Esophagus squamous epithelium (tissue), 5 donors: ENCODE measurements at regions not wholly inside any gene's neighbourhood (a gene's known extent, or its start where the extent isn't known, plus 50 kb on each side); places are given as distances from the start of the nearest gene placed in this dataset.

Source experiments
- DNase-seq: peaks from one replicate; lab custom pipeline; 2025; lab: John Stamatoyannopoulos, UW
- H3K27ac ChIP-seq, 4 donors: fragments of 200-600 bp; sonication (generic); one replicate each; pipeline ENCODE4 v1.5.1; 2016 to 2019; ENCODE audit warnings: mild to moderate bottlenecking in 1 of 4
- H3K27me3 ChIP-seq, 4 donors: fragments of 200-600 bp; sonication (generic); 1 replicate in 3 of 4; 2 replicates in 1 of 4; pipeline versions ENCODE4 v1.5.1 to v1.6.0; 2017 to 2021; ENCODE audit warnings: antibody characterized with exemption in 1 of 4
- H3K36me3 ChIP-seq, 3 donors: fragments of 200-600 bp; sonication (generic); one replicate each; pipeline ENCODE4 v1.5.1; 2016 to 2019
- H3K4me1 ChIP-seq, 3 donors: fragments of 200-600 bp; sonication (generic); one replicate each; pipeline ENCODE4 v1.5.1; 2017 to 2019
- H3K4me3 ChIP-seq, 4 donors: fragments of 200-600 bp; sonication (generic); 1 replicate in 3 of 4; 2 replicates in 1 of 4; pipeline ENCODE4 v1.5.1; 2016 to 2019; ENCODE audit warnings: mild to moderate bottlenecking in 2 of 4, moderate library complexity in 1 of 4
- H3K9me3 ChIP-seq, 3 donors: fragments of 200-600 bp; sonication (generic); one replicate each; pipeline ENCODE4 v1.5.1; 2016 to 2019
- CTCF ChIP-seq, 6 experiments: fragments of 450-650 bp in 4 of 6; fragments of 200-600 bp in 2 of 6; sonication (generic) in 2 of 6; IDR thresholded peaks; one replicate each; pipeline ENCODE4 v1.5.1; 2016 to 2019; ENCODE audit warnings: antibody characterized with exemption in 6 of 6, mild to moderate bottlenecking in 4 of 6, moderate library complexity in 4 of 6
- POLR2A ChIP-seq, 4 donors: fragments of 450-650 bp; IDR thresholded peaks; one replicate each; pipeline ENCODE4 v1.6.1; 2017; ENCODE audit warnings: antibody characterized with exemption in 4 of 4, mild to moderate bottlenecking in 4 of 4, moderate library complexity in 3 of 4
- WGBS, 2 donors: methylation state at CpG; one replicate each; pipeline ENCODE4 v1.1.5; 2018; 5-methylcytosine and 5-hydroxymethylcytosine counted together
- intact Hi-C: fragments of 100-400 bp; cut with DNase I; formaldehyde crosslinking; loops from one replicate; pipeline ENCODE4 v1.15.0; 2022
- donor health status: DM: yes; HTN: yes; CAD: no.

- no peak overlapping the region for H3K27ac ChIP-seq
- TF ChIP-seq POLR2A (IDR thresholded peaks at IDR 0.05) = no peak
- no peak for TF ChIP-seq CTCF (IDR thresholded peaks at IDR 0.05)
- no peaks in the 10 kb centered on the region for H3K27me3 ChIP-seq
- 35 to 57% methylated on average over 3 to 4 of the region's 4 CpGs for WGBS, 2 donors
- intact Hi-C loops = no loop called here
- no peak overlapping the region for H3K4me3 ChIP-seq
- H3K9me3 ChIP-seq = no peaks in the 10 kb centered on the region
- H3K36me3 ChIP-seq = no peaks in the 10 kb centered on the region
- H3K4me1 ChIP-seq = no peaks in the 10 kb centered on the region
- no peak for DNase-seq
These were observed 855.8 kb downstream of the FSCB start for GRCh38 chr14:43651185-43651787.

GRCh38 chr14:43649508-43649907, 857.6 kb downstream of the FSCB start:
- intact Hi-C loops = no loop called here
- TF ChIP-seq CTCF (IDR thresholded peaks at IDR 0.05) (no peak), POLR2A (IDR thresholded peaks at IDR 0.05) (no peak)
- H3K4me3 ChIP-seq = no peak overlapping the region
- H3K4me1 ChIP-seq = no peaks in the 10 kb centered on the region
- H3K27me3 ChIP-seq = no peaks in the 10 kb centered on the region
- H3K9me3 ChIP-seq = no peaks in the 10 kb centered on the region
- no peaks in the 10 kb centered on the region for H3K36me3 ChIP-seq
- DNase-seq = no peak
- H3K27ac ChIP-seq = no peak overlapping the region

- H3K9me3 ChIP-seq = no peaks in the 10 kb centered on the region
- TF ChIP-seq POLR2A (IDR thresholded peaks at IDR 0.05) (no peak), CTCF (IDR thresholded peaks at IDR 0.05) (no peak)
- WGBS, 2 donors = 81 to 89% methylated on average over 4 of the region's 4 CpGs
- H3K4me3 ChIP-seq = no peak overlapping the region
- no peaks in the 10 kb centered on the region for H3K27me3 ChIP-seq
- DNase-seq = no peak
- intact Hi-C loops = no loop called here
- H3K4me1 ChIP-seq = no peaks in the 10 kb centered on the region
- no peaks in the 10 kb centered on the region for H3K36me3 ChIP-seq
- no peak overlapping the region for H3K27ac ChIP-seq
These were observed 859.8 kb downstream of the FSCB start for GRCh38 chr14:43647302-43647701.

- 86 to 100% methylated on average over 1 to 2 of the region's 2 CpGs for WGBS, 2 donors
- no peak for DNase-seq
- intact Hi-C loops = no loop called here
- Histone ChIP-seq H3K9me3 (no peaks in the 10 kb centered on the region), H3K27me3 (no peaks in the 10 kb centered on the region), H3K4me1 (no peaks in the 10 kb centered on the region), H3K4me3 (no peak overlapping the region), H3K27ac (no peak overlapping the region), H3K36me3 (no peaks in the 10 kb centered on the region)
- TF ChIP-seq POLR2A (IDR thresholded peaks at IDR 0.05) = no peak
- no peak for TF ChIP-seq CTCF (IDR thresholded peaks at IDR 0.05)
These were observed 866.3 kb downstream of the FSCB start for GRCh38 chr14:43640718-43641267.

- intact Hi-C loops = no loop called here
- Histone ChIP-seq H3K36me3 (no peaks in the 10 kb centered on the region), H3K27me3 (no peaks in the 10 kb centered on the region), H3K9me3 (no peaks in the 10 kb centered on the region), H3K4me3 (no peak overlapping the region), H3K4me1 (no peaks in the 10 kb centered on the region), H3K27ac (no peak overlapping the region)
- no peak for TF ChIP-seq POLR2A (IDR thresholded peaks at IDR 0.05)
- no peak for TF ChIP-seq CTCF (IDR thresholded peaks at IDR 0.05)
- no peak for DNase-seq
- WGBS, 2 donors = 80 to 84% methylated on average over 4 of the region's 4 CpGs
These were observed 881.8 kb downstream of the FSCB start for GRCh38 chr14:43625294-43625693.
